Ishikawa (cell line): ENCODE measurements at regions not wholly inside any gene's neighbourhood (a gene's known extent, or its start where the extent isn't known, plus 50 kb on each side); places are given as distances from the start of the nearest gene placed in this dataset.

Experiments
- CEBPB ChIP-seq: IDR thresholded peaks from 2 replicates; pipeline ENCODE4 v1.6.1; 2012
- CREB1 ChIP-seq: IDR thresholded peaks from 2 replicates; pipeline ENCODE4 v1.6.1; 2012; ENCODE audit warnings: low read depth
- EGR1 ChIP-seq: IDR thresholded peaks from 2 replicates; pipeline ENCODE4 v1.6.1; 2012
- EP300 ChIP-seq: IDR thresholded peaks from 2 replicates; pipeline ENCODE4 v1.6.1; 2012; ENCODE audit warnings: borderline replicate concordance
- FOXM1 ChIP-seq: IDR thresholded peaks from 2 replicates; pipeline ENCODE4 v1.6.1; 2012; ENCODE audit warnings: low read depth, borderline replicate concordance
- MAX ChIP-seq: IDR thresholded peaks from 2 replicates; pipeline ENCODE4 v1.6.1; 2012
- NFIC ChIP-seq: IDR thresholded peaks from 2 replicates; pipeline ENCODE4 v1.6.1; 2012
- RAD21 ChIP-seq: IDR thresholded peaks from 2 replicates; pipeline ENCODE4 v1.6.1; 2012; ENCODE audit warnings: low read depth
- TAF1 ChIP-seq: IDR thresholded peaks from 2 replicates; pipeline ENCODE4 v1.6.1; 2012; ENCODE audit warnings: low read depth, mild to moderate bottlenecking
- TCF12 ChIP-seq: IDR thresholded peaks from 2 replicates; pipeline ENCODE4 v1.6.1; 2012; ENCODE audit warnings: low read depth
- TEAD4 ChIP-seq: IDR thresholded peaks from 2 replicates; pipeline ENCODE4 v1.6.1; 2012
- USF1 ChIP-seq: IDR thresholded peaks from 2 replicates; pipeline ENCODE4 v1.6.1; 2012
- YY1 ChIP-seq: IDR thresholded peaks from 2 replicates; pipeline ENCODE4 v1.6.1; 2012; ENCODE audit warnings: low read depth
- ZBTB7A ChIP-seq: IDR thresholded peaks from 2 replicates; pipeline ENCODE4 v1.6.1; 2012; ENCODE audit warnings: low read depth
- TF ChIP-seq, protein P1 (sequence below): IDR thresholded peaks from 2 replicates; pipeline ENCODE4 v1.6.1; 2012; ENCODE audit warnings: low read depth, mild to moderate bottlenecking

GRCh38 chr22:49045276-49045675 lies 782.4 kb downstream of the BRD1 start:
- TF ChIP-seq TCF12: no peak
- TF ChIP-seq CREB1: no peak
- TF ChIP-seq FOXM1: no peak
- no peak for TF ChIP-seq NFIC
- no peak for TF ChIP-seq YY1
- no peak for TF ChIP-seq RAD21
- no peak for TF ChIP-seq ZBTB7A
- no peak for TF ChIP-seq USF1
- TF ChIP-seq, protein P1, sequence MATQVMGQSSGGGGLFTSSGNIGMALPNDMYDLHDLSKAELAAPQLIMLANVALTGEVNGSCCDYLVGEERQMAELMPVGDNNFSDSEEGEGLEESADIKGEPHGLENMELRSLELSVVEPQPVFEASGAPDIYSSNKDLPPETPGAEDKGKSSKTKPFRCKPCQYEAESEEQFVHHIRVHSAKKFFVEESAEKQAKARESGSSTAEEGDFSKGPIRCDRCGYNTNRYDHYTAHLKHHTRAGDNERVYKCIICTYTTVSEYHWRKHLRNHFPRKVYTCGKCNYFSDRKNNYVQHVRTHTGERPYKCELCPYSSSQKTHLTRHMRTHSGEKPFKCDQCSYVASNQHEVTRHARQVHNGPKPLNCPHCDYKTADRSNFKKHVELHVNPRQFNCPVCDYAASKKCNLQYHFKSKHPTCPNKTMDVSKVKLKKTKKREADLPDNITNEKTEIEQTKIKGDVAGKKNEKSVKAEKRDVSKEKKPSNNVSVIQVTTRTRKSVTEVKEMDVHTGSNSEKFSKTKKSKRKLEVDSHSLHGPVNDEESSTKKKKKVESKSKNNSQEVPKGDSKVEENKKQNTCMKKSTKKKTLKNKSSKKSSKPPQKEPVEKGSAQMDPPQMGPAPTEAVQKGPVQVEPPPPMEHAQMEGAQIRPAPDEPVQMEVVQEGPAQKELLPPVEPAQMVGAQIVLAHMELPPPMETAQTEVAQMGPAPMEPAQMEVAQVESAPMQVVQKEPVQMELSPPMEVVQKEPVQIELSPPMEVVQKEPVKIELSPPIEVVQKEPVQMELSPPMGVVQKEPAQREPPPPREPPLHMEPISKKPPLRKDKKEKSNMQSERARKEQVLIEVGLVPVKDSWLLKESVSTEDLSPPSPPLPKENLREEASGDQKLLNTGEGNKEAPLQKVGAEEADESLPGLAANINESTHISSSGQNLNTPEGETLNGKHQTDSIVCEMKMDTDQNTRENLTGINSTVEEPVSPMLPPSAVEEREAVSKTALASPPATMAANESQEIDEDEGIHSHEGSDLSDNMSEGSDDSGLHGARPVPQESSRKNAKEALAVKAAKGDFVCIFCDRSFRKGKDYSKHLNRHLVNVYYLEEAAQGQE: no peak
- TF ChIP-seq CEBPB: no peak
- no peak for TF ChIP-seq TEAD4
- TF ChIP-seq MAX: no peak
- no peak for TF ChIP-seq EGR1
- no peak for TF ChIP-seq EP300
- no peak for TF ChIP-seq TAF1

DNA sequence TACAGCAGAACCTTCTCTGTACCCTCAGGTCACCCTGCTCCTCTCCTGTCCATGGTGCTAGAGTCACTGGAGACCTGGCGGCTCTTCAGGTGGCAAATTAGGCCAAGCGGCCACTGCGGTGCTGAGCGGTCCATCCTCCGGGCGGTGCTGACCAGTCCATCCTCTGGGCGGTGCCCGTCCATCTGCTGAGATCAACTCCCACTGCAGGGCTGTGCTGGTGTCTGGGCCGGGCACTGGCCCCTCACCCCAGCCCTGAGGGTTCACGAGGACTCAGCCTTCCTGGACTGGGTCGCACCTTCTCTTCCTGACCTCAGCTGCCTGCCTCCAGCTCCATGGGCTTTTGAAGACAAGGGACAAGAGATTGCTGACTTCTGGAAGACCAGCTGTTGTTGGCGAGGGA lies 782.9 kb downstream of the BRD1 start:
- TF ChIP-seq, protein P1: no peak; the same call in 1 of the 2 replicates
- TF ChIP-seq YY1 (no peak), FOXM1 (no peak), ZBTB7A (no peak)

DNA sequence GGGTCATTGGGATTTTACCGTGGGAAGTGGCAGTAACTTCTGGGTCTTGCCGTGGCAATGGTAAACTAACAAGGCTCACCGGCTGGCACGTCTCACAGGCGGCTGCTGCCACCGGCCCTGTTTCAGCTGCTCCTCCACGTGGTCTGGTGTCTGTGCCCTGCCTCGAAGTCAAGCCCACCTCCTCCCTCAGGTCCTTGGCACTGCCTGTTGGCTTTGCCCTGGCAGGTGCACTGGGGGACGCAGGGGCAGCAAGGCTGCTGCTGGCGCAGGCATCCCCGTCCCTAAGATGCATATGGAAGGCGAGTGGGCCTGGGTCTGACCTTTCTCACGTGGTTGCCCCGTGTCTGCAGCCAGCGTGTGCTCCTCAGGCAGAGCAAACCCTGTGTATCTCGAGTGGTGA lies 783.6 kb downstream of the BRD1 start:
- TF ChIP-seq USF1: no peak
- no peak for TF ChIP-seq TCF12
- TF ChIP-seq TEAD4: no peak
- TF ChIP-seq CEBPB: no peak
- TF ChIP-seq EP300: no peak
- no peak for TF ChIP-seq EGR1
- TF ChIP-seq RAD21: no peak
- TF ChIP-seq YY1: no peak
- TF ChIP-seq, protein P1: no peak
- TF ChIP-seq MAX: no peak
- no peak for TF ChIP-seq ZBTB7A
- no peak for TF ChIP-seq CREB1
- TF ChIP-seq FOXM1: no peak
- TF ChIP-seq NFIC: no peak
- TF ChIP-seq TAF1: no peak

GRCh38 chr22:49042877-49043859 lies 784.5 kb downstream of the BRD1 start:
- no peak for TF ChIP-seq USF1
